ENCODE measurements at regions not wholly inside any gene's neighbourhood (a gene's known extent, or its start where the extent isn't known, plus 50 kb on each side); places are given as distances from the start of the nearest gene placed in this dataset.

DNA sequence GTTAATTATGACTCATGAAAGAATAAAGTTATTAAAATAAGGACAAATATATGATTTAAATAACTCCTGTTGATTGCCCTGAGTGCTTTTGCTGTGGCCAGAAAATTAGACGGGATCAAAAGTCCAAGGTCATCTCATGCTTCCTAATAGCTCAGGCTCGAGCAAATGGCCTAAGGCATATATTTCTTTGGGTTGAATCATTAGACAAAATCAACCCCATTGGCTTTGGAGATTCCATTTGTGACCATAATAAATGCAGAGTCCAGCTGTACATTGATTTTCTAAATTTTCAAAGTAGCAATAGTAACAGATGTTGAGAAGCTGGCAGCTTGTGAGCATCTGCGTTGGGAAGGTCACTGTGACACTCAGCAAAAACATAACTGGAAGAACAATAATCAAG is 464.5 kb upstream of the TGFBR2 start:
- no peak overlapping the region for H3K27ac Mint-ChIP-seq

DNA sequence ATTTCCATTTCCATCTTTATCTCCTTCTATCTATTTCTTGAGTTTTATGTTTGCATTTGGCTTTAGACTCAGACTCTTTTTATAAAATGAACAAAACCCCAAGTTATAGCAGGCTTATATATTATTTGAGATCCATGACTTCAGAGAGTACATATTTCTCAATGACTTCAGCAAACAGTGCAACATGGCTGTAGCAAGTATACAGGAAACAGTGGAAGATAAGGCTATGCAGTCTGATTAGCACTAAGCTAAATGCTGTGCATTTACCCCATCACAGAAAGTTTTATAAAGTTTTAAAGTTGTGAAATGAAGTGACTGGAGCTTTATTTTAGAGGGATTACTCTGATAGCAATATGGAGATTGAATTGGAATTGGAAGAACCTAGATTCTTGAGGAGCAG is 463.5 kb upstream of the TGFBR2 start:
- no peaks in the 10 kb centered on the region for H3K36me3 Mint-ChIP-seq (ENCODE audit: insufficient read depth)
- no peak for DNase-seq (ENCODE audit: low spot score, unreplicated experiment)
- TF ChIP-seq CTCF (IDR thresholded peaks at IDR 0.05; ENCODE audit: unreplicated experiment): no peak
- no peaks in the 10 kb centered on the region for H3K9me3 Mint-ChIP-seq (ENCODE audit: low read depth)
- peaks cover 4% of the 10 kb centered on the region for H3K4me1 Mint-ChIP-seq (ENCODE audit: low read depth)
- H3K27ac Mint-ChIP-seq: no peak overlapping the region
- H3K4me3 Mint-ChIP-seq (ENCODE audit: low read depth): no peak overlapping the region
- H3K27me3 Mint-ChIP-seq: no peaks in the 10 kb centered on the region

More for the DNA sequence above, 464.5 kb upstream of the TGFBR2 start:
- H3K27me3 Mint-ChIP-seq: no peaks in the 10 kb centered on the region
- no peak for DNase-seq (ENCODE audit: low spot score, unreplicated experiment)
- TF ChIP-seq CTCF (IDR thresholded peaks at IDR 0.05; ENCODE audit: unreplicated experiment): no peak
- no peaks in the 10 kb centered on the region for H3K9me3 Mint-ChIP-seq (ENCODE audit: low read depth)
- no peak overlapping the region for H3K4me3 Mint-ChIP-seq (ENCODE audit: low read depth)
- no peaks in the 10 kb centered on the region for H3K36me3 Mint-ChIP-seq (ENCODE audit: insufficient read depth)
- H3K4me1 Mint-ChIP-seq (ENCODE audit: low read depth): peaks cover 1% of the 10 kb centered on the region

DNA sequence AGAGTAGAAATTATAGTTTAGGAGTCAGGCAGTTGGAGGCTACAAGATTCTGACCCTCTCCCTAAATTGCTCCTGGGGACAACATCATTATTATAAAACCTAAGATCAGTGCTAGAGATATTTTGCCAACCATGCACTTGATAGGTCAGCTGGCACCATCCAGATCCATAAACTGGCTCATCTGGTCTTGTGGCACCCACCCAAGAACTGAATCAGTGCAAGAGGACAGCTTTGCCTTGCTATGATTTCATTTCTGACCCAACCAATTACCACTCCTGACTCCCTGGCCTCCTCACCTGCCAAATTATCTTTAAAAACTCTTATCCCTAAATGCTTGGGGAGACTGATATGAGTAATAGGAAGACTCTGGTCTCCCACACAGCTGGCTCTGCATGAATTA is 461.1 kb upstream of the TGFBR2 start:
- H3K4me3 Mint-ChIP-seq (ENCODE audit: low read depth): no peak overlapping the region
- no peaks in the 10 kb centered on the region for H3K36me3 Mint-ChIP-seq (ENCODE audit: insufficient read depth)
- H3K27me3 Mint-ChIP-seq: no peaks in the 10 kb centered on the region
- no peaks in the 10 kb centered on the region for H3K9me3 Mint-ChIP-seq (ENCODE audit: low read depth)
- no peak for DNase-seq (ENCODE audit: low spot score, unreplicated experiment)
- no peak for TF ChIP-seq CTCF (IDR thresholded peaks at IDR 0.05; ENCODE audit: unreplicated experiment)
- peaks cover 5% of the 10 kb centered on the region for H3K4me1 Mint-ChIP-seq (ENCODE audit: low read depth)
- H3K27ac Mint-ChIP-seq: no peak overlapping the region

DNA sequence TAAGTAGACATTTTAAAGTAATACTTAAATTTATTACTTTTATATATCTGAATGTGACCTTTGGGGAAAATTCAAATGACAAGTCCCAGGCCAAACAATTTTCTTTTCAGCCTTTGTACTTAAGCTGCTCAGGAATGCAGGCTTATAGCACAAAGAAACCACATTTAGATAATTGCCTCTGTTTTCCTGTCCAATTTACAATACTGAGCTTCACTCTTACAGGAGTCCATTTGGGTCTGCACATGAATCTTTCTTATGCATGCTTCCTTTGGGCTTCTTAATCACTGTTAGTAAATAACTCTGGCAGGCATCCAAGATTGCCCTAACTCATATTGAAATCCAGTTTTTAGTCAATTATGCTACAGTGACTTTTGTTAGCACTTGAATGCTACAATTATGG is 459.4 kb upstream of the TGFBR2 start:
- DNase-seq (ENCODE audit: low spot score, unreplicated experiment): no peak
- H3K9me3 Mint-ChIP-seq (ENCODE audit: low read depth): no peaks in the 10 kb centered on the region
- H3K27me3 Mint-ChIP-seq: no peaks in the 10 kb centered on the region
- no peaks in the 10 kb centered on the region for H3K36me3 Mint-ChIP-seq (ENCODE audit: insufficient read depth)
- no peak overlapping the region for H3K4me3 Mint-ChIP-seq (ENCODE audit: low read depth)
- H3K27ac Mint-ChIP-seq: no peak overlapping the region
- no peak for TF ChIP-seq CTCF (IDR thresholded peaks at IDR 0.05; ENCODE audit: unreplicated experiment)
- H3K4me1 Mint-ChIP-seq (ENCODE audit: low read depth): peaks cover 5% of the 10 kb centered on the region

DNA sequence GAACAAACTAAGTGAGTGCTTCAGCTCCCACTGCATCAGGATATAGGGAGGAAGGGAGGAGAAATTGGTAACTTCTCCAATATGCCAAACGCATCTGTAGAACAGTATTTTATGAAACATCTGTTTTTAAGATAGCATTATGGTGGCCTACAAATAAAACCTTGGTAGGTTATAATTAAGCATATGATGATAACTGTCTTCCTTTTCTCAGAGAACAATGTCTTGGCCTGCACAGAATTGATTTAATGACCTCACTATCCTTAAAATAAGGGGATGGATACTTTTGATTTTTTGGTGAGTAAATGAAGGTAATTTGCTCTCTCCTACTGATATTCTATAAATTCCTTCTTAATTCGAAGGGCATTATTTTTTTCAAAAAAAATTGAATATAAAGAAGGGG is 451.5 kb upstream of the TGFBR2 start:
- Mint-ChIP-seq H3K4me1 (ENCODE audit: low read depth) (no peaks in the 10 kb centered on the region), H3K4me3 (ENCODE audit: low read depth) (no peak overlapping the region), H3K9me3 (ENCODE audit: low read depth) (no peaks in the 10 kb centered on the region), H3K27me3 (no peaks in the 10 kb centered on the region), H3K36me3 (ENCODE audit: insufficient read depth) (no peaks in the 10 kb centered on the region), H3K27ac (no peak overlapping the region)
- TF ChIP-seq CTCF (IDR thresholded peaks at IDR 0.05; ENCODE audit: unreplicated experiment): no peak
- no peak for DNase-seq (ENCODE audit: low spot score, unreplicated experiment)
